ENCODE measurements at regions not wholly inside any gene's neighbourhood (a gene's known extent, or its start where the extent isn't known, plus 50 kb on each side); places are given as distances from the start of the nearest gene placed in this dataset.

GRCh38 chr4:83862471-83862870, 326.6 kb downstream of the GPAT3 start:
- no peak overlapping the region for H2BK5ac ChIP-seq (ENCODE audit: insufficient read length, low read length)
- no peaks in the 10 kb centered on the region; a peak in 1 of 7 replicates for H3K36me3 Mint-ChIP-seq (ENCODE audit: insufficient read depth in 1 of 3, low read depth in 3 of 3)
- H3T11ph ChIP-seq (ENCODE audit: low read length): no peak overlapping the region
- H2AFZ ChIP-seq (ENCODE audit: low read length): no peak overlapping the region
- no peaks in the 10 kb centered on the region; the same call in 1 of the 2 replicates for H3K4me1 ChIP-seq (ENCODE audit: insufficient read depth, low read length)
- no peaks in the 10 kb centered on the region for H3K9me3 Mint-ChIP-seq
- H2BK20ac ChIP-seq (ENCODE audit: low read depth, low read length, poor library complexity, severe bottlenecking): no peak overlapping the region
- H3K4ac ChIP-seq (ENCODE audit: low read depth, low read length): no peak overlapping the region
- TF ChIP-seq CTCF (conservative IDR thresholded peaks at IDR 0.05): no peak
- no peak overlapping the region for H3K4me2 ChIP-seq (ENCODE audit: insufficient read depth, insufficient read length, low read length)
- no peak overlapping the region for H4K91ac ChIP-seq (ENCODE audit: insufficient read length, low read depth, low read length)
- no peak overlapping the region for H2BK120ac ChIP-seq (ENCODE audit: low read depth, low read length, poor library complexity, severe bottlenecking)
- no peaks in the 10 kb centered on the region for H3K9me3 ChIP-seq (ENCODE audit: control insufficient read depth, low read depth, low read length)
- no peak overlapping the region for H2BK12ac ChIP-seq (ENCODE audit: insufficient read length, low read depth, low read length)
- H2BK15ac ChIP-seq (ENCODE audit: low read depth, low read length): no peak overlapping the region
- no CpG with 5 or more reads among the region's 10 CpGs for WGBS (ENCODE audit: extremely low coverage, insufficient read length, low lambda C conversion rate)
- H3K9ac ChIP-seq (ENCODE audit: extremely low read depth, insufficient read length, low read length): no peak overlapping the region
- H3K27ac ChIP-seq (ENCODE audit: insufficient read length, low read depth, low read length): no peak overlapping the region
- DNase-seq: no peak
- H3K27me3 ChIP-seq (ENCODE audit: insufficient read depth, low read length): no peaks in the 10 kb centered on the region
- no peak overlapping the region for H3K27ac Mint-ChIP-seq
- no peak overlapping the region for H4K8ac ChIP-seq (replicated peaks; ENCODE audit: insufficient read length, low read depth, low read length)
- H3K27me3 Mint-ChIP-seq (ENCODE audit: low read depth): no peaks in the 10 kb centered on the region
- no peak overlapping the region for H3K14ac ChIP-seq (ENCODE audit: insufficient read depth, low read length)
- H3K23me2 ChIP-seq (ENCODE audit: insufficient read length, low read depth, low read length, poor library complexity, severe bottlenecking): no peaks in the 10 kb centered on the region
- no peak overlapping the region for H3K4me3 Mint-ChIP-seq
- 0 out of 2 replicates have a peak, but pooled peaks cover 1% of the 10 kb centered on the region for H3K79me2 ChIP-seq (ENCODE audit: insufficient read depth, low read length)
- H3K4me1 Mint-ChIP-seq: peaks cover 16 to 31% of the 10 kb centered on the region in 2 experiments
- H4K5ac ChIP-seq (ENCODE audit: insufficient read length, low read depth, low read length): no peak overlapping the region
- no peak overlapping the region for H3K23ac ChIP-seq (ENCODE audit: insufficient read length, low read depth, low read length)
- no peaks in the 10 kb centered on the region for H4K20me1 ChIP-seq (ENCODE audit: control insufficient read depth, insufficient read depth, insufficient read length)
- H2AK5ac ChIP-seq (ENCODE audit: insufficient read length, low read length): no peak overlapping the region
- H3K79me1 ChIP-seq (ENCODE audit: insufficient read depth, low read depth, low read length, poor library complexity, severe bottlenecking): no peaks in the 10 kb centered on the region
- H3K18ac ChIP-seq (ENCODE audit: insufficient read length, low read depth, low read length): no peak overlapping the region
- no peak overlapping the region for H3K56ac ChIP-seq (ENCODE audit: insufficient read length, low read depth, low read length)
